ENCODE measurements at regions not wholly inside any gene's neighbourhood (a gene's known extent, or its start where the extent isn't known, plus 50 kb on each side); places are given as distances from the start of the nearest gene placed in this dataset.

GRCh38 chr5:21209409-21209808 lies 1221.4 kb upstream of the CDH18 start:
- TF ChIP-seq CTCF (IDR thresholded peaks at IDR 0.05), result no peak
- Mint-ChIP-seq H3K27ac (no peak overlapping the region), H3K9me3 (peaks cover 17% of the 10 kb centered on the region), H3K4me3 (no peak overlapping the region), H3K4me1 (ENCODE audit: low read depth) (no peaks in the 10 kb centered on the region), H3K27me3 (ENCODE audit: insufficient read depth) (no peaks in the 10 kb centered on the region), H3K36me3 (ENCODE audit: low read depth) (no peaks in the 10 kb centered on the region)
- no peak for DNase-seq

- no peak overlapping the region for H3K4me3 Mint-ChIP-seq
- no peaks in the 10 kb centered on the region for H3K4me1 Mint-ChIP-seq (ENCODE audit: low read depth)
- peaks cover 25% of the 10 kb centered on the region for H3K9me3 Mint-ChIP-seq
- no peaks in the 10 kb centered on the region; the same call in 1 of the 2 replicates for H3K36me3 Mint-ChIP-seq (ENCODE audit: low read depth)
- no peaks in the 10 kb centered on the region for H3K27me3 Mint-ChIP-seq (ENCODE audit: insufficient read depth)
- no peak for DNase-seq
- TF ChIP-seq CTCF (IDR thresholded peaks at IDR 0.05), result no peak
- no peak overlapping the region for H3K27ac Mint-ChIP-seq
These were observed 1211.1 kb upstream of the CDH18 start for GRCh38 chr5:21199087-21199486.

- no peak for DNase-seq
- peaks cover 9% of the 10 kb centered on the region for H3K9me3 Mint-ChIP-seq
- H3K27me3 Mint-ChIP-seq (ENCODE audit: insufficient read depth), result no peaks in the 10 kb centered on the region
- no peak overlapping the region for H3K4me3 Mint-ChIP-seq
- H3K27ac Mint-ChIP-seq, result no peak overlapping the region
- H3K4me1 Mint-ChIP-seq (ENCODE audit: low read depth), result no peaks in the 10 kb centered on the region
- TF ChIP-seq CTCF (IDR thresholded peaks at IDR 0.05), result no peak
- no peaks in the 10 kb centered on the region; the same call in 1 of the 2 replicates for H3K36me3 Mint-ChIP-seq (ENCODE audit: low read depth)
These were observed 1207.1 kb upstream of the CDH18 start for GRCh38 chr5:21195145-21195544.

GRCh38 chr5:21185536-21185935 lies 1197.5 kb upstream of the CDH18 start:
- H3K9me3 Mint-ChIP-seq, result peaks cover 20% of the 10 kb centered on the region; the same call in 1 of the 2 replicates
- no peak overlapping the region for H3K4me3 Mint-ChIP-seq
- no peaks in the 10 kb centered on the region for H3K27me3 Mint-ChIP-seq (ENCODE audit: insufficient read depth)
- TF ChIP-seq CTCF (IDR thresholded peaks at IDR 0.05), result no peak
- H3K27ac Mint-ChIP-seq, result no peak overlapping the region
- H3K4me1 Mint-ChIP-seq (ENCODE audit: low read depth), result no peaks in the 10 kb centered on the region
- H3K36me3 Mint-ChIP-seq (ENCODE audit: low read depth), result no peaks in the 10 kb centered on the region
- no peak for DNase-seq

- Mint-ChIP-seq H3K27ac (no peak overlapping the region), H3K9me3 (peaks cover 20% of the 10 kb centered on the region; the same call in 1 of the 2 replicates), H3K4me3 (no peak overlapping the region), H3K4me1 (ENCODE audit: low read depth) (no peaks in the 10 kb centered on the region), H3K36me3 (ENCODE audit: low read depth) (no peaks in the 10 kb centered on the region), H3K27me3 (ENCODE audit: insufficient read depth) (no peaks in the 10 kb centered on the region)
- no peak for DNase-seq
- no peak for TF ChIP-seq CTCF (IDR thresholded peaks at IDR 0.05)
These were observed 1196.6 kb upstream of the CDH18 start for GRCh38 chr5:21184581-21184980.

GRCh38 chr5:21181609-21182125 lies 1193.7 kb upstream of the CDH18 start:
- no peaks in the 10 kb centered on the region for H3K4me1 Mint-ChIP-seq (ENCODE audit: low read depth)
- peaks cover 26% of the 10 kb centered on the region; the same call in 1 of the 2 replicates for H3K9me3 Mint-ChIP-seq
- H3K4me3 Mint-ChIP-seq, result no peak overlapping the region
- no peaks in the 10 kb centered on the region for H3K36me3 Mint-ChIP-seq (ENCODE audit: low read depth)
- no peak for TF ChIP-seq CTCF (IDR thresholded peaks at IDR 0.05)
- no peak for DNase-seq
- H3K27me3 Mint-ChIP-seq (ENCODE audit: insufficient read depth), result no peaks in the 10 kb centered on the region
- no peak overlapping the region for H3K27ac Mint-ChIP-seq
